ENCODE measurements at regions not wholly inside any gene's neighbourhood (a gene's known extent, or its start where the extent isn't known, plus 50 kb on each side); places are given as distances from the start of the nearest gene placed in this dataset.

DNA sequence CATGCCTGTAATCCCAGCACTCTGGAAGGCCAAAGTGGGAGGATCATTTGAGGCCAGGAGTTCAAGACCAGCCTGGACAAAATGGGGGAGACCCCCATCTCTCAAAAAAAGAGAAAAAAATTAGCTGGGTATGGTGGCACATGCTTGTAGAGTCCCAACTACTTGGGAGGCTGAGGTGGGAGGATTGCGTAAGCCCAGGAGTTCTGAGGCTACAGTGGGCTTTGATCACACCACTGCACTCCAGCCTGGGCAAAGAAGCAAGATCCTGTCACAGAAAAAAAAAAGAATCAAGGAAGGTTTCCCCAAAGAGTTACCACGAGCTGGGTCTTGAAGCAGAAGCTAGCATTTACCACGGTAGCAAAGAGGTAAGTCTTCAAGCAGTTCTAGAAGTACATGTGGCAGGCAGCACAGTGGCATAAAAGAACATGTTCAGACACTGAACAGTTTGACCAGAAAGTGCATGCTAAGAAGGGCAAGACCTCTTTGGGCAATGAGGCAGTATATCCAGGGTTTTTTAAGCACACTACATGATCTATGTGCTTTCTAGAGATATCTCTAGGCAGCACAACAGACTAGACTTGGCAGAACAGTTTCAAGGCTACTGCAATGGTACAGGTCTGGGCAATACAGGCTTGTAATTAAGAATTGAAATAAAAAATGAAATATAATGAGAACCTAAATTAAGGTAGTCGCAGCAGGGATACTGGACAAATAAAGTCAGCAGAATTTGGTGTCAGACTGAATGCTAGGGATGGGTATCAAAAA lies 418.5 kb downstream of the SHQ1 start:
- DNase-seq (ENCODE audit: low read depth): no peak
- TF ChIP-seq, protein P1, sequence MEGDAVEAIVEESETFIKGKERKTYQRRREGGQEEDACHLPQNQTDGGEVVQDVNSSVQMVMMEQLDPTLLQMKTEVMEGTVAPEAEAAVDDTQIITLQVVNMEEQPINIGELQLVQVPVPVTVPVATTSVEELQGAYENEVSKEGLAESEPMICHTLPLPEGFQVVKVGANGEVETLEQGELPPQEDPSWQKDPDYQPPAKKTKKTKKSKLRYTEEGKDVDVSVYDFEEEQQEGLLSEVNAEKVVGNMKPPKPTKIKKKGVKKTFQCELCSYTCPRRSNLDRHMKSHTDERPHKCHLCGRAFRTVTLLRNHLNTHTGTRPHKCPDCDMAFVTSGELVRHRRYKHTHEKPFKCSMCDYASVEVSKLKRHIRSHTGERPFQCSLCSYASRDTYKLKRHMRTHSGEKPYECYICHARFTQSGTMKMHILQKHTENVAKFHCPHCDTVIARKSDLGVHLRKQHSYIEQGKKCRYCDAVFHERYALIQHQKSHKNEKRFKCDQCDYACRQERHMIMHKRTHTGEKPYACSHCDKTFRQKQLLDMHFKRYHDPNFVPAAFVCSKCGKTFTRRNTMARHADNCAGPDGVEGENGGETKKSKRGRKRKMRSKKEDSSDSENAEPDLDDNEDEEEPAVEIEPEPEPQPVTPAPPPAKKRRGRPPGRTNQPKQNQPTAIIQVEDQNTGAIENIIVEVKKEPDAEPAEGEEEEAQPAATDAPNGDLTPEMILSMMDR (conservative IDR thresholded peaks at IDR 0.05; ENCODE audit: low read depth, low read length): no peak
- H3K4me3 ChIP-seq (ENCODE audit: low read depth, low read length): no peak overlapping the region

DNA sequence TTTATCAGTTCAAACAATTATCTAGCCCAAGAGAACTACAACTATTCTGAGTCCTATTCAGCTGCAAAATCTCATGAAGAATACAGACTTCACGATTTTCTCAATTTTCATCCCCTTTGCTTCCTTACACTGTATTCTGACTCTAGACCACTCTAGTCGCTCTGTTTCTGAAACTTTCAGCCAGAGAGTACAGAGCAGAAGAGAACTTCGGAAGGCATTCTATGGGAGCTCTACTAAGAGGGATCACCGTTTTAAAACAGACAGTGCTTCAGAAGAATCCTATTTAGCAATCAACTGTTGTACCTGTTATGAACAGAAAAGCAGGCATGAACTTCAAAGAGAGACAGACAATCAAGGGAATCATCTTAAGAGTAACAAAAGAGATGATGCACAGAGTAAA lies 419.4 kb downstream of the SHQ1 start:
- H3K4me3 ChIP-seq (ENCODE audit: low read depth, low read length): no peak overlapping the region
- TF ChIP-seq, protein P1 (conservative IDR thresholded peaks at IDR 0.05; ENCODE audit: low read depth, low read length): no peak
- DNase-seq (ENCODE audit: low read depth): no peak

DNA sequence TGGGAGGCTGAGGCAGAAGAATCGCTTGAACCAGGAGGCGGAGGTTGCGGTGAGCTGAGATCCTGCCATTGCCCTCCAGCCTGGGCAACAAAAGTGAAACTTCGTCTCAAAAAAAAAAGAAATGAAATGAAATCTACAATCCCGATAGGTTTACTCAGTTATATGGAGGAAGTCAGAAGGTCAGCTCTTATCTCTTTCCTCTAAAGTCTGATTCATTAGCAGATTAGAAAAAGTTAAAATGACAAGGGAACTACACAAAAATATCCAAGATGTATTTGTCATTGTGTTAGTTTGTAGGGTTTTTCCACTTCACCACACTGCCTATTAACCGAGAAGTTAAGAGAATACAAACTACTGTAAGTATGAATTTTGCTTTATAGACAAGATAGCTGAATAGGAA lies 420.6 kb downstream of the SHQ1 start:
- TF ChIP-seq, protein P1 (conservative IDR thresholded peaks at IDR 0.05; ENCODE audit: low read depth, low read length): no peak

DNA sequence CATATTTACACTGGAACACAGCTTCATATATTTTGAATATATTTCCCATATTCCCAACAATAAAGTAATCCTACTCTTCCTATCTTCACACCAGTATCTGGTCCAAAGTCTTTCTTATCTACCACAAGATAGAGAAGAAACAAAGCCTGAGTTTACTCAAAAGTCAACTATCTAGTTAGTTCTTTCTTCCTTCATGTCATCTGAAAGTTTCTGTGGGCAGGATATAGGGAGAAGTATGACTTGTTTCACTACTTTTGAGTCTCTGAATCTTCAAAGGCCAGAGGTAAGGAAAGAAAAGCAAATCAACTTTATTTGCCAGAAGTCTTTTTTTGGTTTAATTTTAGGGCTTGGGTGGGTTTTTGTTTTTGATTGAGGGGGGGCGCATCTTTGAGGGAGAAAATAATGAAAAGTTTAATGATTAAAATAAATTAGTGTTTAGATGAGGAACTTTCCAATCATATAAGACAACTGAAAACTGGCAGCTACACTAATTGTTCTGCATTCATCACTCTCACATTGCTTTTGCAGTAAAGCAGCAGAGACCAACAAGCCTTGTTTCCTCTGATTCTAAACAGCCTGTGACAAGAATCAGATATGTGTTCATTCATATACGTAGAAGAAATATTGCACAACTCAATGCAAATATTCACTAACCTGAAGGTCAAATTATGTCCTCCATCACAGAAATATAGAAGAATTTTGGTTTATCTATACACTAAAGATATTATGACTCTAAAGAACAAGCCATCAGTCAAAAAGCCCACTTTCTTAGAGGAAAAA lies 421.4 kb downstream of the SHQ1 start:
- TF ChIP-seq, protein P1 (conservative IDR thresholded peaks at IDR 0.05; ENCODE audit: low read depth, low read length): no peak
- no peak for DNase-seq (ENCODE audit: low read depth)
- H3K4me3 ChIP-seq (ENCODE audit: low read depth, low read length): no peak overlapping the region

More for the DNA sequence above, 420.6 kb downstream of the SHQ1 start:
- no peak overlapping the region for H3K4me3 ChIP-seq (ENCODE audit: low read depth, low read length)
- no peak for DNase-seq (ENCODE audit: low read depth)

DNA sequence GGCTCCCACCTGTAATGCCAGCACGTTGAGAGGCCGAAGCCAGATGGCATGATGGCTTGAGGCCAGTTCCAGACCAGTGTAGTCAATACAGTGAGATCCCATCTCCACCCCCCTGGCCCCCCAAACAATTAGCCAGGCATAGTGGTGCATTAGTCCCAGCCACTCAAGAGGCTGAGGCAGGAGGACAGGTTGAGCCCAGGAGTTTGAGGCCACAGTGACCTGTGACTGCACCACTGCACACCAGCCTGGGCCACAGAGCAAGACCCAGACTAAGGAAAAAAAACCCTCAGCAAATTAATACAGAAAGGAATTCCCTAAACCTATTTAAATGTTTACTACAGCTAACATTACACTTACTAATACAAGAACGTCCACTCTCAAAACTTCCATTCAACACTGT lies 424.6 kb downstream of the SHQ1 start:
- no peak overlapping the region for H3K4me3 ChIP-seq (ENCODE audit: low read depth, low read length)
- no peak for DNase-seq (ENCODE audit: low read depth)
- TF ChIP-seq, protein P1 (conservative IDR thresholded peaks at IDR 0.05; ENCODE audit: low read depth, low read length): no peak

DNA sequence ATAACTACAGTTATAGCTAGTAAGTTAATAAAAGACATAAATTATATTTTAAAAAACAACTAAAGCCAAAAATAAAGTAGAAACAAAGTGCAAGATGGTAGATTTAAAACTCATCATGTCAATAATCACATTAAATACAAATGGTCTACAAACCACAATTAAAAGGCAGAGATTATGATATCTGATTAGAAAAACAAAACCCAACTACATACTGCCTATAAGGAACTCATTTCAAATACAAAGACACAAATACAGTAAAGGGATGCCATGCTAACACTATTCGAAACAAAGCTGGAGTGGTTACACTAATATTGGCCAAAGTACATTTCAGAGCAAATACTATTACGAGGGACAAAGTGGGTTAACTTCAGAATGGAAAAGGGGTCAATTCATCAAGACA lies 426.5 kb downstream of the SHQ1 start:
- no peak overlapping the region for H3K4me3 ChIP-seq (ENCODE audit: low read depth, low read length)
- no peak for DNase-seq (ENCODE audit: low read depth)
- TF ChIP-seq, protein P1 (conservative IDR thresholded peaks at IDR 0.05; ENCODE audit: low read depth, low read length): no peak

Data from choroid plexus epithelial cell (primary cell).